ENCODE measurements at regions not wholly inside any gene's neighbourhood (a gene's known extent, or its start where the extent isn't known, plus 50 kb on each side); places are given as distances from the start of the nearest gene placed in this dataset.

DNA sequence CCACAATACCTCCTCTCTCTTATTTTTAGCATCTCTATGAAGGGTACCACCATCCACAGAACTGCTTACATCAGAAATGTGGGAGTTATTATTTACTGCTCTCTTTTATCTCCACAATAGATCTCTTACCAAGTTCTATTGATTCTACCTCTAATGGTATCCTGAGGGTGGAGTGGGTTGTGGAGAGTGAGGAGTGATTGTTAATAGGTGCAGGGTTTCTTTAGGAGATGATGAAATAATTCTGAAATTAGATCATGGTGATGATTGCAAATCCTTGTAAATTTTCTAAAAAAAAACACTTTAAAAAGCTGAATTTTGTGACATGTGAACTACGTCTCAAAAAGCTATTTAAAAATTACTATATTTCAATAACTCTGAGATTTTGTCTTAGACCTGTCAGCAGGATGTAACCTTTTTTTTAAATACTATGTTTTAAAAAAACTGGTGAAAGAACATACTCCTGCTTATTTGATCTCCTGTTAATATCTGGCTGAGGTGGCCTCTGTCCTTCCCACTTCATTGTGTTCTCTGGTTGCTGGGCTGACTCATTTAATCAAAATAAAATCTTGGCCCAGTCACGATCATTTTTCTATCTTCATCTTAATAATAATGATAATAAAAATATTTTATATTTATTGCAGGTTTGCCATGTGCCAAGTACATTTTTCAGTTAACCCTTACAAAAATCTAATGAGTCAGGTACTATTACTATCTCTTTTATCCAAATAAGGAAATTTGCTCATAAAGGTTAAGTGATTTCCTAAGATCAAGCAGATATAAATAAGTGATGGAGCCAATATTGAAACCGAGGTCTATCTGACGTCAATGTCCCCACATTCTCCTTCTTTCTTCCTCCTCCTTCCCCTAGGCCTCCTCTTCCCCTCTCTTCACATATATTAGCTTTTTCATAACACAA, 73.5 kb downstream of the GLUD2 start:
- TF ChIP-seq, protein P1, sequence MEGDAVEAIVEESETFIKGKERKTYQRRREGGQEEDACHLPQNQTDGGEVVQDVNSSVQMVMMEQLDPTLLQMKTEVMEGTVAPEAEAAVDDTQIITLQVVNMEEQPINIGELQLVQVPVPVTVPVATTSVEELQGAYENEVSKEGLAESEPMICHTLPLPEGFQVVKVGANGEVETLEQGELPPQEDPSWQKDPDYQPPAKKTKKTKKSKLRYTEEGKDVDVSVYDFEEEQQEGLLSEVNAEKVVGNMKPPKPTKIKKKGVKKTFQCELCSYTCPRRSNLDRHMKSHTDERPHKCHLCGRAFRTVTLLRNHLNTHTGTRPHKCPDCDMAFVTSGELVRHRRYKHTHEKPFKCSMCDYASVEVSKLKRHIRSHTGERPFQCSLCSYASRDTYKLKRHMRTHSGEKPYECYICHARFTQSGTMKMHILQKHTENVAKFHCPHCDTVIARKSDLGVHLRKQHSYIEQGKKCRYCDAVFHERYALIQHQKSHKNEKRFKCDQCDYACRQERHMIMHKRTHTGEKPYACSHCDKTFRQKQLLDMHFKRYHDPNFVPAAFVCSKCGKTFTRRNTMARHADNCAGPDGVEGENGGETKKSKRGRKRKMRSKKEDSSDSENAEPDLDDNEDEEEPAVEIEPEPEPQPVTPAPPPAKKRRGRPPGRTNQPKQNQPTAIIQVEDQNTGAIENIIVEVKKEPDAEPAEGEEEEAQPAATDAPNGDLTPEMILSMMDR (IDR thresholded peaks at IDR 0.05; ENCODE audit: control extremely low read depth, extremely low read depth, low read depth, missing control alignments), result no peak
- POLR2A ChIA-PET, result no interaction called here
- CTCF ChIA-PET, result no interaction called here
- DNase-seq (ENCODE audit: extremely low spot score), result no peak

DNA sequence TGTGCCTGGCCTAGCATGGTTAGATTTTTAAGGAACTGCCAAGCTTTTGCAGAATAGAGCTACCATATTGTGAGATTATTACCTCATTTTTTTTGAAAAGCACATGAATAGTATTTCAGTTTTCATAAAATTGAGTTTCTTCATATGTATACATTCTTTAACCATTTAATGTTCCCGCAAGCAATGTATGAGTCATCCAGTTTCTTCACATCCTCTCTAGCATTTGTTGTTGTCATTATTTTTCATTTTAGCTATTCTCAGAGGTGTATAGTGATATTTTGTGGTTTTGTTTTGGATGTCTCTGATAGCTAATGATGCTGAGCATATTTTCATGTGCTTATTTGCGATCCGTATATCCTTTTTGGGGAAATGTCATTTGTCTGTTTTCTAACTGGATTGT, 74.9 kb downstream of the GLUD2 start:
- TF ChIP-seq, protein P1 (IDR thresholded peaks at IDR 0.05; ENCODE audit: control extremely low read depth, extremely low read depth, low read depth, missing control alignments), result no peak
- ChIA-PET CTCF (no interaction called here), POLR2A (no interaction called here)
- DNase-seq (ENCODE audit: extremely low spot score), result no peak

DNA sequence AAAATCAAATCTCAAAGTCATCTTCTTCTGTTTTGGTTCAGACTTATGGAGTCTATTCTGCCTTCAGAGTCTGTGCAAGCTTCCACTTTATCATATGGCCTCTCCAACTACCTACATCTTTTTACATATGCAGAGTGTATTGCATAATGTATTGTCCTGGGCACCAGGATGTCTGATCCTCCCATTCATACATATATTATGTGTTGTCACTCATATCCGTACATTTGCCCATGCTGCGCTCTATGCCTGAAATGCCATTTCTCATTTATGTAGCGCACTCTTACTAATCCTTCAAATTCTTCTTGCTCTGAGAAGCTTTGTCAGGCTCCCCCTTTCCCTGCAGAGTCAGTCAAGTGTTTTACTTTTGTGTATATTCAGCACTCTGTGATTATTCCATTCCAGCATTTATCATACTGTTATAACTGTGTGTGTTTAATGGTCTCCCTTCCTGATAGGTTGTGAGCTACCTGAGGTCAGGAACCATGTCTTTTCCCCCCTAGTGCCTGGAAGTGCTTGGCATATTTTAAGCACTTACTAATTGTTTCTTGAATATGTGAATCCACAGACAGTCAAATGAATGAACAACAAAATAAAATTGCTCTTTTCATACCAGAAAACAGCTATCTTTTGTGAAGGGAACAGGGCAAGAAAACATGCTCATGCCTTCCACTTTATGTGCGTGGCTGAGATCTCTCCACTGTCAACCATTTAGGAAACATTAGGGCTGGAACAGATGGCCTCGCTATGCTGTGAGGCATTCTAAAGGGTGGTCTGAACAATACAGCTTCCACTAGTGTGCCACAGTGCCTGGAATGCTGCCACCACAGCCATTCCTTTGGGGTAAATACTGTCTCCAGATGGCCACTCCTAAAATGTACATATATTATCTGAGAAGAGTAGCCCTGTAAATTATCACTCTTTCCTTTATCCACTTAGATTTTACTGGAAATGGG, 81.8 kb downstream of the GLUD2 start:
- no peak for DNase-seq (ENCODE audit: extremely low spot score)
- TF ChIP-seq, protein P1 (IDR thresholded peaks at IDR 0.05; ENCODE audit: control extremely low read depth, extremely low read depth, low read depth, missing control alignments), result no peak
- ChIA-PET POLR2A (no interaction called here), CTCF (no interaction called here)

DNA sequence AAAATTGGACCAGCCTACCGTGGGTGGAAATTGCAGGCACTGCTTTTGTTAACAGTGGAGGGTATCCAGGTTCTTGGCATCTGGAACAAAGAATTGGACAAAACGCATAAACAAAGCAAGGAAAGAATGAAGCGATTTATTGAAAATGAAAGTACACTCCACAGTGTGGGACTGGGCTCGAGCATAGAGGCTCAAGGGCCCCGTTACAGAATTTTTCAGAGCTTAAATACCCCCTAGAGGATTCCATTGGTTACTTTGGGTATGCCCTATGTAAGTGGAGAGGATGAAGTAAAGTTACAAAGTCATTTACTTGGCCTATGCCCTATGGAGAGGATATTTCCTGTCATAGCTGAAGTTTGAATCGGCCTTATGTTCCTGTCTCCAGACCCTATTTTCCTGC, 85.3 kb downstream of the GLUD2 start:
- TF ChIP-seq, protein P1 (IDR thresholded peaks at IDR 0.05; ENCODE audit: control extremely low read depth, extremely low read depth, low read depth, missing control alignments), result no peak
- POLR2A ChIA-PET, result no interaction called here
- no peak for DNase-seq (ENCODE audit: extremely low spot score)
- CTCF ChIA-PET, result no interaction called here

DNA sequence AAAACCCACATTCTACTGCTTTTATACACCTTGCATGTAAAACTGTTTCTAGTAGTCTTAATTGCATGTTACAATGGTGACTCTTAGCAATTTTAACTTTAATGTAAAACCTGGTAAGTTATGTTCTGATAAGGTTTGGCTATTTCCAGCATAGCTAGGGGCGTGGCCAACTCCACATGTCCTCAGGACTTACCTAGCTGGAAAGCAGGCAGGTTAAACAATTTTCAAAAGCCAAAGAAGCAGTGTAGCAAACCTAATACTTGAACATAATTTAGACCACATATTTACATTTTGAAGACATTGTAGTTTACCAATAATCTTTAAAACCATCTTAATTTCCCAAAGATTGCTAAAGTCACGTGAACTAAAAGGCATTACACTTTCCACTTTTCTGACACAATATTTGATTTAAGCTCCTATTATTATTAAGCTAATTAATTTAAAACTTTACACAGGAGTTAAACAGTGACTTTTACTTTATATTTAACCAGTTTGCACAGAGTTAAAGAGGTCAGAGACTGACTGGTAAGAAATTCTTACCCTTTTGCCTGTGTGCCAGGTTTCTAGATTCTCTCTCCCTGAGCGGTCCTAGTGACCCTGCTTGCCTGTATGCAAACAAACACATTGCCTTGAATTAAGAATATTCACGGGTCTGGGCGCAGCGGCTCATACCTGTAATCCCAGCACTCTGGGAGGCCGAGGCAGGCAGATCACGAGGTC, 88.2 kb downstream of the GLUD2 start:
- DNase-seq (ENCODE audit: extremely low spot score), result no peak
- POLR2A ChIA-PET, result no interaction called here
- TF ChIP-seq, protein P1 (IDR thresholded peaks at IDR 0.05; ENCODE audit: control extremely low read depth, extremely low read depth, low read depth, missing control alignments), result no peak
- CTCF ChIA-PET, result interaction anchor here (1.5 kb wide), 1 partner anchor 9 kb away, joined by 3 read pairs; no protein-coding TSS in a partner anchor
